Mesenchymal stem cell (in vitro differentiated cells and primary cell): ENCODE measurements at regions not wholly inside any gene's neighbourhood (a gene's known extent, or its start where the extent isn't known, plus 50 kb on each side); places are given as distances from the start of the nearest gene placed in this dataset.
"Not testable (repeated sequence)": the region's sequence is repeated elsewhere in the genome, so short reads cannot be mapped to it uniquely, and the experiment has no call there.

Experiments used
- DNase-seq: peaks from one replicate; pipeline ENCODE4 v3.0.0-alpha.2; 2013
- H2AFZ ChIP-seq: one replicate; pipeline ENCODE4 v1.6.1; 2013; ENCODE audit warnings: low read depth, mild to moderate bottlenecking, control low read depth, inconsistent platforms, low read length, moderate library complexity
- H2AK5ac ChIP-seq: 2 replicates; pipeline ENCODE4 v1.6.1; 2013; ENCODE audit warnings: low read length, moderate library complexity, mild to moderate bottlenecking, inconsistent platforms; ENCODE audit not compliant: severe bottlenecking
- H2BK120ac ChIP-seq: one replicate; pipeline ENCODE4 v1.6.1; 2013; ENCODE audit warnings: low read depth, mild to moderate bottlenecking, inconsistent platforms, low read length, moderate library complexity
- H2BK12ac ChIP-seq, 2 experiments: one replicate each; pipeline ENCODE4 v1.6.1; 2013; ENCODE audit warnings: inconsistent platforms in 2 of 2, low read length in 2 of 2, mild to moderate bottlenecking in 2 of 2, moderate library complexity in 2 of 2, control low read depth in 1 of 2
- H2BK15ac ChIP-seq: one replicate; pipeline ENCODE4 v1.6.1; 2013; ENCODE audit warnings: mild to moderate bottlenecking, low read depth, inconsistent platforms; ENCODE audit not compliant: poor library complexity, severe bottlenecking
- H2BK5ac ChIP-seq: 2 replicates; pipeline ENCODE4 v1.6.1; 2013; ENCODE audit warnings: low read depth, mild to moderate bottlenecking, low read length, control low read depth, inconsistent platforms; ENCODE audit not compliant: poor library complexity, severe bottlenecking
- H3K14ac ChIP-seq, 2 experiments: one replicate each; pipeline ENCODE4 v1.6.1; 2013; ENCODE audit warnings: inconsistent platforms in 2 of 2, low read length in 2 of 2, control low read depth in 1 of 2, mild to moderate bottlenecking in 1 of 2, moderate library complexity in 1 of 2
- H3K18ac ChIP-seq, 2 experiments: one replicate each; pipeline ENCODE4 v1.6.1; 2013; ENCODE audit warnings: inconsistent platforms in 2 of 2, low read length in 2 of 2, control low read depth in 1 of 2, low read depth in 1 of 2, mild to moderate bottlenecking in 1 of 2
- H3K23ac ChIP-seq, 2 experiments: one replicate each; pipeline ENCODE4 v1.6.1; 2013; ENCODE audit warnings: inconsistent platforms in 2 of 2, low read length in 2 of 2, mild to moderate bottlenecking in 2 of 2, moderate library complexity in 2 of 2, control low read depth in 1 of 2
- H3K27ac ChIP-seq: 2 replicates; pipeline ENCODE4 v1.5.1; 2013; ENCODE audit warnings: mild to moderate bottlenecking, moderate library complexity, low read length, control low read depth, inconsistent platforms; ENCODE audit not compliant: poor library complexity, severe bottlenecking
- H3K27me3 ChIP-seq, 2 experiments: 2 replicates each; pipeline versions ENCODE4 v1.6.1 to v1.7.0; 2013; ENCODE audit warnings: low read length in 2 of 2, mild to moderate bottlenecking in 2 of 2, moderate library complexity in 2 of 2, control low read depth in 1 of 2, inconsistent platforms in 1 of 2; ENCODE audit not compliant: control insufficient read depth in 1 of 2, insufficient read depth in 1 of 2
- H3K36me3 ChIP-seq, 2 experiments: 2 replicates each; pipeline versions ENCODE4 v1.6.1 to v1.7.0; 2013; ENCODE audit warnings: low read length in 2 of 2, control low read depth in 1 of 2, inconsistent platforms in 1 of 2, low read depth in 1 of 2, mild to moderate bottlenecking in 1 of 2; ENCODE audit not compliant: insufficient read depth in 2 of 2, control insufficient read depth in 1 of 2
- H3K4ac ChIP-seq, 2 experiments: one replicate each; pipeline ENCODE4 v1.6.1; 2013; ENCODE audit warnings: inconsistent platforms in 2 of 2, low read length in 2 of 2, mild to moderate bottlenecking in 2 of 2, moderate library complexity in 2 of 2, control low read depth in 1 of 2, low read depth in 1 of 2
- H3K4me1 ChIP-seq: 2 replicates; pipeline ENCODE4 v1.6.1; 2013; ENCODE audit warnings: low read depth, low read length, control low read depth; ENCODE audit not compliant: control insufficient read depth, insufficient read depth
- H3K4me2 ChIP-seq: 2 replicates; pipeline ENCODE4 v1.6.1; 2013; ENCODE audit warnings: low read length, mild to moderate bottlenecking, inconsistent platforms; ENCODE audit not compliant: poor library complexity, severe bottlenecking
- H3K4me3 ChIP-seq, 2 experiments: 2 replicates each; pipeline versions ENCODE4 v1.5.1 to v1.7.0; 2013; ENCODE audit warnings: low read length in 2 of 2, mild to moderate bottlenecking in 2 of 2, control low read depth in 1 of 2, low read depth in 1 of 2; ENCODE audit not compliant: insufficient read depth in 1 of 2
- H3K79me1 ChIP-seq: replicated peaks from 2 replicates; pipeline ENCODE4 v1.6.1; 2013; ENCODE audit warnings: mild to moderate bottlenecking, control low read depth, low read length, inconsistent platforms; ENCODE audit not compliant: poor library complexity, severe bottlenecking
- H3K9ac ChIP-seq: 2 replicates; pipeline ENCODE4 v1.7.0; 2013; ENCODE audit warnings: mild to moderate bottlenecking, low read length, moderate library complexity
- H3K9me3 ChIP-seq: 2 replicates; pipeline ENCODE4 v1.7.0; 2013; ENCODE audit warnings: mild to moderate bottlenecking, low read length; ENCODE audit not compliant: control insufficient read depth
- H4K8ac ChIP-seq: one replicate; pipeline ENCODE4 v1.6.1; 2013; ENCODE audit warnings: inconsistent platforms, mild to moderate bottlenecking, low read length, moderate library complexity
- H4K91ac ChIP-seq: one replicate; pipeline ENCODE4 v1.6.1; 2013; ENCODE audit warnings: mild to moderate bottlenecking, low read length, inconsistent platforms
- WGBS: methylation state at CpG from one replicate; pipeline ENCODE4 v1.1.7; 2013; ENCODE audit warnings: mixed read lengths; 5-methylcytosine and 5-hydroxymethylcytosine counted together

DNA sequence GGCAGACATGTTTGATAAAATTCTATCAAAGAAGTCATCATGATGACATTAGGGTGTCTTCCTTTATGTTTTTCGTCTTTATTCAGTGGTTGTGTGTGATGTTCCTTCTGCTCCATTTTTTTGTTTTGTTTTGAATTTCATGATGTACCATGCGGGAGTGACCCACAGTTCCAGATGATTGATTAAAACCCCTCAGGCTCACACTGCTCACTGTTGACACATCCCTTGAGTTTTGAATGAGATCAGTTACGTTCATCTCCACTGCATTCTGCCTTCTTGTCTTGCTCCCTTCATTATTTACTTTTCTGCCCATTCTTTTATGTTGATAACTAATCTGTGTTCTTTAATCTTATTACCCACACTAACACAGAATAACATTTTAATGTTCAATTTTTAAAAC is 421.7 kb upstream of the ANKRD20A1 start:
- H2BK5ac ChIP-seq, H3K4me3 ChIP-seq, H3K9me3 ChIP-seq, H2BK120ac ChIP-seq, H4K91ac ChIP-seq, DNase-seq, H3K9ac ChIP-seq, H3K18ac ChIP-seq, H3K27ac ChIP-seq, H3K4ac ChIP-seq, H4K8ac ChIP-seq, H3K36me3 ChIP-seq, H3K4me2 ChIP-seq, H3K23ac ChIP-seq, H2BK12ac ChIP-seq, H3K14ac ChIP-seq, H3K4me1 ChIP-seq, H2AK5ac ChIP-seq, H3K27me3 ChIP-seq, H2BK15ac ChIP-seq, H3K79me1 ChIP-seq, H2AFZ ChIP-seq: not testable (repeated sequence)
- WGBS: no CpG with 5 or more reads among the region's 3 CpGs

DNA sequence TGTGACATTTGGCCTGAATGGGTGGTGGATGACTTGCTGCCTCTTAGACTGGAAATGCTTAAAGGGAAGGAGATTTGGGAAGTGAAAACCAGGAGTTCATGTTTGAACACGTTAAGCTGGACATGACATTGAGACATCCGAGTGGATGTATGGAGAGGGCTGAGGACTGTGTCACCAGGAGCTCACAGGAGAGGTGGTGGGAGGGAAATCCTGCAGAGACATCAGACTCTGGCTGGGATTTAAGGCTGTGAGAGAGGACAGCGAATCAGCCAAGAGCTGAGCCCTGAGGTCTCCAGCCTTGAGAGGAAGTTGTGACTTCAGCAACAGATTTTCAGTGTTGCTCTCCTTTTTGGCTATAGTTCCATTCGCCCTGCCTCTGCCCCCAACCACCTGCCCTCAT is 432.5 kb upstream of the SPATA31A3 start:
- not testable (repeated sequence) for H3K36me3 ChIP-seq, H3K79me1 ChIP-seq, H4K91ac ChIP-seq, H3K23ac ChIP-seq, H2BK5ac ChIP-seq, H2BK120ac ChIP-seq, H3K14ac ChIP-seq, H2AK5ac ChIP-seq, DNase-seq, H3K4ac ChIP-seq, H2BK12ac ChIP-seq, H3K4me1 ChIP-seq, H2BK15ac ChIP-seq, H3K4me2 ChIP-seq, H3K18ac ChIP-seq, H3K9me3 ChIP-seq, H3K9ac ChIP-seq, H3K27me3 ChIP-seq, H3K4me3 ChIP-seq, H4K8ac ChIP-seq, H3K27ac ChIP-seq, H2AFZ ChIP-seq
- no CpG with 5 or more reads among the region's 4 CpGs for WGBS

DNA sequence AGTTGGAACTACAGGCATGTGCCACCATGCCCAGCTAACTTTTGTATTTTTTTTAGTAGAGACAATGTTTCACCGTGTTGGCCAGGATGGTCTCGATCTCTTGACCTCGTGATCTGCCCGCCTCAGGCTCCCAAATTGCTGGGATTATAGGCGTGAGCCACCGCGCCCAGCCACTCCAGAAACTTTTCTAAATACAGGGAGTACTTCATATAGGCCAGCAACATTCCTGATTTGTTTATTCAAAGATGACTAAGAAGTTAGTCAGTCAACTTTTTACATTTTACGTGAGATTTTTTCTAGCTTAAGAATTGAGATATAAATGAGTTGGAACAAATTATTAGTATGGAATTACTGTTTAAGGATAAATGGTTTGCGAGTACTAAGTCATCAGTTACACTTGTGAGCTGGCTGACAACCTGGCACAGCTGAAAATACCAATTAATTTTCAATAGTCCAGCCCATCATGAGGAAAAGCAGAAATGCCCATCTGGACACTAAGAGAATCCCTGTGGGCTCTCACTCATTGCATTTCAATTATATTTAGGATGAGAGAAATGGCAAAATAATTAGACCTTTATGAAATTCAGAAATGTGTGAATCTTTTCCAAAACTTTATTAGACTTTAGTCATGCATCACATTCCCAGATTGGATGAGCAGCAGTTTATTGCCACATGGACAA is 430.8 kb upstream of the SPATA31A3 start:
- H3K27me3 ChIP-seq, H2AFZ ChIP-seq, H3K23ac ChIP-seq, H3K9ac ChIP-seq, H2BK5ac ChIP-seq, H3K79me1 ChIP-seq, H3K4me3 ChIP-seq, H2AK5ac ChIP-seq, H3K14ac ChIP-seq, H2BK15ac ChIP-seq, H3K4ac ChIP-seq, H4K8ac ChIP-seq, H3K9me3 ChIP-seq, H3K4me1 ChIP-seq, H3K18ac ChIP-seq, H3K36me3 ChIP-seq, DNase-seq, H2BK12ac ChIP-seq, H3K27ac ChIP-seq, H2BK120ac ChIP-seq, H4K91ac ChIP-seq, H3K4me2 ChIP-seq: not testable (repeated sequence)
- no CpG with 5 or more reads among the region's 9 CpGs for WGBS

DNA sequence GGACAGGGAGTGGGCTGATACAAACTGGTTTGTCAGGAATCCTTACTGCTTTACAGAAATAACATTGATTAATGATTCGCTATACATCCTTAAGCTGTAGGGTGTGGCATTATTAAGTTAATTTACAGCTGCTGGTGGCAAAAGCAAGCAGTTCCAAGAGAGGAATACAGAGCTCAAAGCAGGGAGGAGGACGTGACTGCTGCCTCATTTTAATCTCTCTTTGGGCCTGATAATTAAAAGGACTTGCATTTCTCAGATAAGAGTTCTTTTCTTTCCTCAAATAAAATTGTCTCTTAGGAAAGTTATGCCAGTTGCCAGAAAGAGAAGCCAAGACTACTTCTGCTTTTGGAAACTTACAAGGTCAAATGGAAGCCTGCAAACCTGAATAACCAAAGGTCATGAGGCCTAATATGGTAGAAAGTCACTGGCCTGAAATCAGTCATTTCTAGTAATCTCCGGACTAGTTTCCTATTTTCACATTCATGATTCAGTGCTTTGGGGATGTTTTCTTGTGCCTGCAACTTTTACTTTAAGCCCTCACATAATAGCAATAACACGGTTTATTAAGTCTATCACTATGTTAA is 426.2 kb upstream of the SPATA31A3 start:
- H3K4ac ChIP-seq, H2BK15ac ChIP-seq, H4K91ac ChIP-seq, H3K36me3 ChIP-seq, H3K27me3 ChIP-seq, H3K9me3 ChIP-seq, H3K79me1 ChIP-seq, H3K18ac ChIP-seq, H2BK120ac ChIP-seq, H2AFZ ChIP-seq, H2AK5ac ChIP-seq, H3K4me1 ChIP-seq, H3K14ac ChIP-seq, H3K27ac ChIP-seq, DNase-seq, H3K4me2 ChIP-seq, H2BK5ac ChIP-seq, H3K23ac ChIP-seq, H3K9ac ChIP-seq, H2BK12ac ChIP-seq, H3K4me3 ChIP-seq, H4K8ac ChIP-seq: not testable (repeated sequence)
- no CpG with 5 or more reads among the region's 4 CpGs for WGBS
